CD4-positive, CD25-positive, alpha-beta regulatory T cell (primary cell): ENCODE measurements at regions not wholly inside any gene's neighbourhood (a gene's known extent, or its start where the extent isn't known, plus 50 kb on each side); places are given as distances from the start of the nearest gene placed in this dataset.
"Not testable (repeated sequence)": the region's sequence is repeated elsewhere in the genome, so short reads cannot be mapped to it uniquely, and the experiment has no call there.

ENCODE experiments used
- ATAC-seq, 2 donors: fragments of 150-1000 bp; cut with Tn5 transposase; one replicate each; pipeline ENCODE4 v1.10.0; 2021; ENCODE audit warnings: low read depth in 2 of 2, moderate number of reproducible peaks in 2 of 2, moderate library complexity in 1 of 2
- DNase-seq, 3 donors: peaks; one replicate each; pipeline versions ENCODE4 v3.0.0 to v3.0.0-alpha.2; 2012 to 2022; ENCODE audit warnings: mixed read lengths in 1 of 3
- H3K27ac ChIP-seq: one replicate; pipeline ENCODE4 v1.7.0; 2013; ENCODE audit warnings: mild to moderate bottlenecking, low read length; ENCODE audit not compliant: insufficient read depth, poor library complexity, severe bottlenecking
- H3K27me3 ChIP-seq: one replicate; pipeline ENCODE4 v1.7.0; 2013; ENCODE audit warnings: low read length; ENCODE audit not compliant: control insufficient read depth, insufficient read depth
- H3K36me3 ChIP-seq: one replicate; pipeline ENCODE4 v1.7.0; 2013; ENCODE audit warnings: mild to moderate bottlenecking, low read length, moderate library complexity; ENCODE audit not compliant: control insufficient read depth, insufficient read depth
- H3K4me1 ChIP-seq: 2 replicates; pipeline ENCODE4 v1.7.0; 2013; ENCODE audit warnings: mild to moderate bottlenecking, low read length; ENCODE audit not compliant: insufficient read depth, control insufficient read depth, poor library complexity, severe bottlenecking
- H3K4me3 ChIP-seq: one replicate; pipeline ENCODE4 v1.7.0; 2013; ENCODE audit warnings: low read depth, mild to moderate bottlenecking, low read length, moderate library complexity
- H3K9me3 ChIP-seq, 2 experiments: 1 replicate in 1 of 2; 2 replicates in 1 of 2; pipeline ENCODE4 v1.7.0; 2013; ENCODE audit warnings: low read length in 2 of 2, mild to moderate bottlenecking in 1 of 2, moderate library complexity in 1 of 2; ENCODE audit not compliant: control insufficient read depth in 2 of 2
- H3K27ac Mint-ChIP-seq, 3 donors: one replicate each; pipeline ENCODE4 v1.8.0; 2020 to 2022; ENCODE audit warnings: mild to moderate bottlenecking in 3 of 3, mixed read lengths in 3 of 3, moderate library complexity in 2 of 3
- H3K27me3 Mint-ChIP-seq: one replicate; pipeline ENCODE4 v1.8.0; 2022; ENCODE audit warnings: mild to moderate bottlenecking, mixed read lengths
- H3K36me3 Mint-ChIP-seq: one replicate; pipeline ENCODE4 v1.8.0; 2020; ENCODE audit warnings: mixed read lengths
- H3K4me1 Mint-ChIP-seq, 4 donors: one replicate each; pipeline ENCODE4 v1.8.0; 2020 to 2022; ENCODE audit warnings: mixed read lengths in 4 of 4, mild to moderate bottlenecking in 1 of 4
- H3K4me3 Mint-ChIP-seq, 4 donors: one replicate each; pipeline ENCODE4 v1.8.0; 2020 to 2022; ENCODE audit warnings: mild to moderate bottlenecking in 4 of 4, mixed read lengths in 4 of 4, moderate library complexity in 3 of 4
- H3K9me3 Mint-ChIP-seq, 7 donors: one replicate each; pipeline ENCODE4 v1.8.0; 2020 to 2022; ENCODE audit warnings: mixed read lengths in 7 of 7, mild to moderate bottlenecking in 3 of 7, moderate library complexity in 2 of 7

GRCh38 chr16:16494998-16495397 lies 116.1 kb downstream of the NPIPA7 start:
- H3K27ac ChIP-seq, H3K4me3 Mint-ChIP-seq, ATAC-seq, H3K36me3 ChIP-seq, H3K27me3 ChIP-seq, H3K27ac Mint-ChIP-seq, H3K9me3 ChIP-seq, DNase-seq, H3K36me3 Mint-ChIP-seq, H3K4me3 ChIP-seq, H3K4me1 ChIP-seq, H3K9me3 Mint-ChIP-seq, H3K27me3 Mint-ChIP-seq, H3K4me1 Mint-ChIP-seq: not testable (repeated sequence)

DNA sequence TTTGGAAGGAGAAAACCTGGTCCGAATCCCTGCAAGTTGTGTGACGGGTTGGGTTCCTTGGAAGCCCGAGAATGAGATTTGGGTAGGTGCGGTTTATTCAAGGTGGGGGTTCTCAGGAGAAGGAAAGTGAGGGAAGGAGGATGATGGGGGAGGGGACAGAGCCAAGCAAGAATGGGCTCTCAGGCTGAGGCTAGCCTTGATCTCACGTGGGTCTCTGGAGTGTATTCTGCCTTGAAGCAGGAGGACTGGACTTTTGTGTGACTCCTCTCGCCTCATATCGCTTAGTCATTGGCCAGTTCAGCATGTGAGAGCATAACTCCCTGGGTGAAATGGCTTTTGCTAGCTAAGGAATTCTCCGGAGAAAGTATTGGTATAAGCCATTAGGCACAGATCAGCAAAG lies 120.9 kb downstream of the NPIPA7 start:
- not testable (repeated sequence) for H3K4me1 ChIP-seq, DNase-seq, H3K9me3 Mint-ChIP-seq, H3K4me1 Mint-ChIP-seq, H3K9me3 ChIP-seq, H3K27me3 ChIP-seq, ATAC-seq, H3K4me3 Mint-ChIP-seq, H3K27me3 Mint-ChIP-seq, H3K36me3 ChIP-seq, H3K27ac ChIP-seq, H3K27ac Mint-ChIP-seq, H3K4me3 ChIP-seq, H3K36me3 Mint-ChIP-seq

DNA sequence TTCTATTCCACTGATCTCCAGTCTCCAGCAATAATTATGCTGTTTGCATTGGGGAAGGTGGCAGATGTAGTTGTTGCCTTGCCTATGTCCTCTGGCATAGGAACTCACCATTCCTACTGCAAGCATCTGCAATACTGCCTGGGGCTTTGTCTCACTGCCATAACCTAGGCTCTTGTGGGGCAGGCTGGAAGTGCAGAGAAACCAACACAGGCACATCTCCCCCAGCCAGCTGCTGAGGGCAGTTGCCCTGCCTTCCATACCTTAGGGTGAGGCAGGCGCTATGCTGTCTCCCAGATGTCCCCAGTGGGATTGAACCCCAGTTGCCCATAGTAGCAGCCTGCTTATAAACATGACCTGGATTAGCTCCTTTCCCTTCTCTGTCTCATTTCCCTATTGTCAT lies 128.1 kb downstream of the NPIPA7 start:
- not testable (repeated sequence) for H3K4me3 Mint-ChIP-seq, H3K4me3 ChIP-seq, H3K27me3 Mint-ChIP-seq, H3K4me1 Mint-ChIP-seq, DNase-seq, H3K9me3 ChIP-seq, H3K27ac ChIP-seq, H3K27ac Mint-ChIP-seq, H3K4me1 ChIP-seq, H3K36me3 ChIP-seq, H3K36me3 Mint-ChIP-seq, H3K9me3 Mint-ChIP-seq, H3K27me3 ChIP-seq, ATAC-seq

- not testable (repeated sequence) for H3K27ac Mint-ChIP-seq, H3K36me3 Mint-ChIP-seq, H3K4me3 ChIP-seq, H3K36me3 ChIP-seq, H3K9me3 ChIP-seq, H3K9me3 Mint-ChIP-seq, H3K27me3 Mint-ChIP-seq, H3K4me1 Mint-ChIP-seq, H3K4me1 ChIP-seq, H3K27ac ChIP-seq, H3K4me3 Mint-ChIP-seq, DNase-seq, H3K27me3 ChIP-seq, ATAC-seq
Observed at GRCh38 chr16:16508344-16508743, 129.4 kb downstream of the NPIPA7 start.

DNA sequence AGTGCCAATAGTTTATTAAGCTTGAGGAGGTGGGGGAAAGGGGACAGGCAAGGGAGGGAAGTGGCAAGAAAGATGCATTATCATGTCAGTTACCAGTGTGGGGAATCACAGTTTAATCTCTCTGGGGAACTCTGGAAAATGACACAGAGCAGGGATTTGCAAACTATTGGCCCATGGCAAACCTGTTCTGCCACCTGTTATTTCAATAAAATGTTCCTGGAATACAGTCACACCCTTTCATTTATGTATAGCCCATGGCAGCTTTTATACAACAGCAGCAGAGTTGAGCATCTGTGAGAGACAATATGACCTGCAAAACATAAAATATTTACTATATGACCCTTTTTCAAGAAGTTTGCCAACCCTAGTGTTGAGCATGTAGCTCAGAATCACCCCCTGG lies 140.5 kb downstream of the NPIPA7 start:
- not testable (repeated sequence) for H3K27ac ChIP-seq, DNase-seq, H3K36me3 Mint-ChIP-seq, H3K36me3 ChIP-seq, H3K4me3 Mint-ChIP-seq, H3K27ac Mint-ChIP-seq, H3K9me3 Mint-ChIP-seq, H3K4me3 ChIP-seq, ATAC-seq, H3K9me3 ChIP-seq, H3K27me3 ChIP-seq, H3K4me1 ChIP-seq, H3K27me3 Mint-ChIP-seq, H3K4me1 Mint-ChIP-seq

GRCh38 chr16:16521239-16522002 lies 142.5 kb downstream of the NPIPA7 start:
- H3K4me1 Mint-ChIP-seq, H3K4me1 ChIP-seq, H3K9me3 ChIP-seq, DNase-seq, H3K36me3 ChIP-seq, ATAC-seq, H3K9me3 Mint-ChIP-seq, H3K27me3 Mint-ChIP-seq, H3K27ac Mint-ChIP-seq, H3K4me3 Mint-ChIP-seq, H3K27me3 ChIP-seq, H3K4me3 ChIP-seq, H3K36me3 Mint-ChIP-seq, H3K27ac ChIP-seq: not testable (repeated sequence)

DNA sequence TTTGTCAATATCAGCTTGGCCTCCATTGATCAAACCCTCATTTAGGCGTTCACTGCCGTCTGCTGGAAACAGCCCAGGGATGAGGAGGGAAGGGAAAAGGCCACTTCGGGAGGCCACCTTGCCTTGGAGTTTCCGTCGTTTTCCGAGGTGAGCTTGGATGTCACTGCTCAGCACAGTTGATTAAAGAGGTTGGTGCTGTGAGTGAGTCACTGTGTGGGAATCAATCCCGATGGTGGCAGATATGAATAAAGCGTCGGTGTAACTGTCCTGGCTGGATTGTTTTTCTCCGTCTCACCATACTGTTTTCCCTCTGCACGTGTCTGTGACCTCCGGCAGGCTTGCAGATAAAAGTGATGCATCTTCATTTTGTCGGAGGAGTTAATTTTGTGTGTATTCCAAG lies 148.1 kb downstream of the NPIPA7 start:
- H3K4me1 ChIP-seq, H3K27me3 Mint-ChIP-seq, H3K4me3 ChIP-seq, ATAC-seq, H3K4me3 Mint-ChIP-seq, H3K36me3 ChIP-seq, H3K9me3 ChIP-seq, H3K27ac Mint-ChIP-seq, H3K27me3 ChIP-seq, DNase-seq, H3K36me3 Mint-ChIP-seq, H3K9me3 Mint-ChIP-seq, H3K4me1 Mint-ChIP-seq, H3K27ac ChIP-seq: not testable (repeated sequence)

- ATAC-seq, H3K9me3 ChIP-seq, H3K27me3 Mint-ChIP-seq: not testable (repeated sequence)
Observed at GRCh38 chr16:16530744-16531143, 151.8 kb downstream of the NPIPA7 start.

More at GRCh38 chr16:16530744-16531143, 151.8 kb downstream of the NPIPA7 start:
- not testable (repeated sequence) for DNase-seq, H3K4me3 Mint-ChIP-seq, H3K4me3 ChIP-seq, H3K4me1 Mint-ChIP-seq, H3K4me1 ChIP-seq, H3K9me3 Mint-ChIP-seq, H3K27ac Mint-ChIP-seq, H3K27me3 ChIP-seq, H3K27ac ChIP-seq, H3K36me3 ChIP-seq, H3K36me3 Mint-ChIP-seq
